ENCODE measurements at regions not wholly inside any gene's neighbourhood (a gene's known extent, or its start where the extent isn't known, plus 50 kb on each side); places are given as distances from the start of the nearest gene placed in this dataset.

GRCh38 chr4:160009656-160010493 lies 907.0 kb downstream of the RAPGEF2 start:
- DNase-seq, result no peak
- Histone ChIP-seq H3K4me3 (ENCODE audit: low read length) (no peak overlapping the region), H3K27me3 (ENCODE audit: control insufficient read depth, insufficient read depth, low read length) (no peaks in the 10 kb centered on the region), H3K4me1 (ENCODE audit: control insufficient read depth, insufficient read depth, low read length) (no peaks in the 10 kb centered on the region), H3K9me3 (ENCODE audit: control insufficient read depth, low read depth, low read length) (no peaks in the 10 kb centered on the region), H3K27ac (ENCODE audit: low read length) (no peak overlapping the region), H3K36me3 (ENCODE audit: control insufficient read depth, insufficient read depth, low read length) (no peaks in the 10 kb centered on the region)
- no CpG with 5 or more reads among the region's 1 CpG for WGBS (ENCODE audit: insufficient coverage, low lambda C conversion rate)

DNA sequence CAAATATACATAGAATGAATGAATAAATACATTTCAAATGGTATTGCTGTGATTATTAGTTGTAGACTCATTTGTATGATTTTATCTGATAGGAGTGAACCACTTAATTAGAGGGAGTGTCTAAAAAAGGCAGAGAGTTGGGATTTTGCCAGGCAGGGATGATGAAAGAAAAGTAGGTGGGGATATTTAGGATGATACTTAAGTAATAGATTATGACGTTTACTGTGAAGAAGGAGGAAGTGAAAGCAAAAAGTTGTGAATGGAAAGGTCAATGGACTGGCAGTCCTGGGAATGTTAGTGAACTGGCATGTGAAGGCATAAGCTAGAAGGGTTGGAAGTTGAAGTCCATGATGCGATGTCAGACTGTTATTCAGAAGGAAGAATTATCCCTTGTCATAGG lies 917.1 kb downstream of the RAPGEF2 start:
- Histone ChIP-seq H3K36me3 (ENCODE audit: control insufficient read depth, insufficient read depth, low read length) (no peaks in the 10 kb centered on the region), H3K4me3 (ENCODE audit: low read length) (no peak overlapping the region), H3K4me1 (ENCODE audit: control insufficient read depth, insufficient read depth, low read length) (no peaks in the 10 kb centered on the region), H3K9me3 (ENCODE audit: control insufficient read depth, low read depth, low read length) (no peaks in the 10 kb centered on the region), H3K27ac (ENCODE audit: low read length) (no peak overlapping the region), H3K27me3 (ENCODE audit: control insufficient read depth, insufficient read depth, low read length) (no peaks in the 10 kb centered on the region)
- WGBS (ENCODE audit: insufficient coverage, low lambda C conversion rate), result 83% methylated on average over 2 of the region's 2 CpGs
- no peak for DNase-seq

GRCh38 chr4:160020804-160021203 lies 917.9 kb downstream of the RAPGEF2 start:
- DNase-seq, result no peak
- Histone ChIP-seq H3K4me1 (ENCODE audit: control insufficient read depth, insufficient read depth, low read length) (no peaks in the 10 kb centered on the region), H3K4me3 (ENCODE audit: low read length) (no peak overlapping the region), H3K27me3 (ENCODE audit: control insufficient read depth, insufficient read depth, low read length) (no peaks in the 10 kb centered on the region), H3K36me3 (ENCODE audit: control insufficient read depth, insufficient read depth, low read length) (no peaks in the 10 kb centered on the region), H3K9me3 (ENCODE audit: control insufficient read depth, low read depth, low read length) (no peaks in the 10 kb centered on the region), H3K27ac (ENCODE audit: low read length) (no peak overlapping the region)
- 95% methylated on average over 3 of the region's 3 CpGs for WGBS (ENCODE audit: insufficient coverage, low lambda C conversion rate)

- DNase-seq, result no peak
- H3K27me3 ChIP-seq (ENCODE audit: control insufficient read depth, insufficient read depth, low read length), result no peaks in the 10 kb centered on the region
- no CpG with 5 or more reads among the region's 1 CpG for WGBS (ENCODE audit: insufficient coverage, low lambda C conversion rate)
- H3K36me3 ChIP-seq (ENCODE audit: control insufficient read depth, insufficient read depth, low read length), result no peaks in the 10 kb centered on the region
- no peak overlapping the region for H3K27ac ChIP-seq (ENCODE audit: low read length)
- H3K4me3 ChIP-seq (ENCODE audit: low read length), result no peak overlapping the region
- H3K9me3 ChIP-seq (ENCODE audit: control insufficient read depth, low read depth, low read length), result no peaks in the 10 kb centered on the region
- H3K4me1 ChIP-seq (ENCODE audit: control insufficient read depth, insufficient read depth, low read length), result no peaks in the 10 kb centered on the region
These were observed 919.0 kb downstream of the RAPGEF2 start for GRCh38 chr4:160021870-160022269.

DNA sequence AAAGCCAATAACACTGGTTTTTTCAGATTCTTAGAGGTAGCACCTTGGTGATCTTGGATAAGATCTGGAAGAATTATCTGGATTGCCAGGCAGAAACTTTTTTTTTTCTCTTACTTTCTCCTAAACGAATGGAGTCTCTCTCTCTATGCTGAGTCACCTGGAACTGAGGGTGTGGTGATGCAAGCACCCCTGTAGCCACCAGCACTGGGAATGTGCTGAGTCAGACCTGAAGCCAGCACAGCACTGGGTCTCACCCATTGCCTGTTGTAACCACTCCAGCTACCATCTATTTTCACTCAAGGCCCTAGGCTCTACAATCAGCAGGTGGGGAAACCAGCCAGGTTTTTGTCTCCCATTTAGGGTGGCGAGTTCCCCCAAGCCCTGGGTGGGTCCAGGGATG lies 923.8 kb downstream of the RAPGEF2 start:
- H3K27ac ChIP-seq (ENCODE audit: low read length), result no peak overlapping the region
- DNase-seq, result peak; percentile 1 to 3
- H3K27me3 ChIP-seq (ENCODE audit: control insufficient read depth, insufficient read depth, low read length), result no peaks in the 10 kb centered on the region
- H3K4me1 ChIP-seq (ENCODE audit: control insufficient read depth, insufficient read depth, low read length), result no peaks in the 10 kb centered on the region
- no peaks in the 10 kb centered on the region for H3K9me3 ChIP-seq (ENCODE audit: control insufficient read depth, low read depth, low read length)
- H3K4me3 ChIP-seq (ENCODE audit: low read length), result no peak overlapping the region
- no peaks in the 10 kb centered on the region for H3K36me3 ChIP-seq (ENCODE audit: control insufficient read depth, insufficient read depth, low read length)
- no CpG with 5 or more reads among the region's 2 CpGs for WGBS (ENCODE audit: insufficient coverage, low lambda C conversion rate)

- Histone ChIP-seq H3K27me3 (ENCODE audit: control insufficient read depth, insufficient read depth, low read length) (no peaks in the 10 kb centered on the region), H3K27ac (ENCODE audit: low read length) (no peak overlapping the region)
- no peak for DNase-seq
These were observed 931.6 kb downstream of the RAPGEF2 start for GRCh38 chr4:160034501-160034900.

DNA sequence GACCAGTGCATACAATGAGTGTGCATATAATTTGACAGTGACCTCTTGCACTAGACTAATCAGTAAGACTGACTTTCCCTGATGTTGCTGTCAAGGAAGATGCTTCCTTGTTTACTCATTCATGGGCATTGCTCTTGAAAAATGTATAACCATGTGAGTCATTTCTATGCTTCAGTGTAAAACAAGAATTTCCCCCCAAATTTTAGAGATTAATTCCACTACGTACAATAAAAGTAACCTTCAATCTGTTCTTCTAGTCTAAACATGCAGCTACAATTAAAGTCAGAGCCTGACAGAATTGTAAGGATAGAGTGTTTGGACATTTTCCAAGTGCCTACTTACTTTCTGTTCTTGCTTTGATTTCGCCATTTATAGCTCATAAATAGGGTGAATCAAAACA lies 935.7 kb downstream of the RAPGEF2 start:
- Histone ChIP-seq H3K4me1 (ENCODE audit: control insufficient read depth, insufficient read depth, low read length) (no peaks in the 10 kb centered on the region), H3K4me3 (ENCODE audit: low read length) (no peak overlapping the region), H3K27ac (ENCODE audit: low read length) (no peak overlapping the region), H3K9me3 (ENCODE audit: control insufficient read depth, low read depth, low read length) (no peaks in the 10 kb centered on the region), H3K27me3 (ENCODE audit: control insufficient read depth, insufficient read depth, low read length) (no peaks in the 10 kb centered on the region), H3K36me3 (ENCODE audit: control insufficient read depth, insufficient read depth, low read length) (no peaks in the 10 kb centered on the region)
- DNase-seq, result no peak
- 67% methylated on average over 1 of the region's 2 CpGs for WGBS (ENCODE audit: insufficient coverage, low lambda C conversion rate)

More at GRCh38 chr4:160034501-160034900, 931.6 kb downstream of the RAPGEF2 start:
- Histone ChIP-seq H3K9me3 (ENCODE audit: control insufficient read depth, low read depth, low read length) (no peaks in the 10 kb centered on the region), H3K4me1 (ENCODE audit: control insufficient read depth, insufficient read depth, low read length) (no peaks in the 10 kb centered on the region), H3K36me3 (ENCODE audit: control insufficient read depth, insufficient read depth, low read length) (no peaks in the 10 kb centered on the region), H3K4me3 (ENCODE audit: low read length) (no peak overlapping the region)

- DNase-seq, result no peak
- H3K27ac ChIP-seq (ENCODE audit: low read length), result no peak overlapping the region
- peaks cover 3% of the 10 kb centered on the region for H3K9me3 ChIP-seq (ENCODE audit: control insufficient read depth, low read depth, low read length)
- no peaks in the 10 kb centered on the region for H3K36me3 ChIP-seq (ENCODE audit: control insufficient read depth, insufficient read depth, low read length)
- H3K27me3 ChIP-seq (ENCODE audit: control insufficient read depth, insufficient read depth, low read length), result no peaks in the 10 kb centered on the region
- no CpG with 5 or more reads among the region's 2 CpGs for WGBS (ENCODE audit: insufficient coverage, low lambda C conversion rate)
- no peak overlapping the region for H3K4me3 ChIP-seq (ENCODE audit: low read length)
- no peaks in the 10 kb centered on the region for H3K4me1 ChIP-seq (ENCODE audit: control insufficient read depth, insufficient read depth, low read length)
These were observed 941.8 kb downstream of the RAPGEF2 start for GRCh38 chr4:160044693-160045092.

DNA sequence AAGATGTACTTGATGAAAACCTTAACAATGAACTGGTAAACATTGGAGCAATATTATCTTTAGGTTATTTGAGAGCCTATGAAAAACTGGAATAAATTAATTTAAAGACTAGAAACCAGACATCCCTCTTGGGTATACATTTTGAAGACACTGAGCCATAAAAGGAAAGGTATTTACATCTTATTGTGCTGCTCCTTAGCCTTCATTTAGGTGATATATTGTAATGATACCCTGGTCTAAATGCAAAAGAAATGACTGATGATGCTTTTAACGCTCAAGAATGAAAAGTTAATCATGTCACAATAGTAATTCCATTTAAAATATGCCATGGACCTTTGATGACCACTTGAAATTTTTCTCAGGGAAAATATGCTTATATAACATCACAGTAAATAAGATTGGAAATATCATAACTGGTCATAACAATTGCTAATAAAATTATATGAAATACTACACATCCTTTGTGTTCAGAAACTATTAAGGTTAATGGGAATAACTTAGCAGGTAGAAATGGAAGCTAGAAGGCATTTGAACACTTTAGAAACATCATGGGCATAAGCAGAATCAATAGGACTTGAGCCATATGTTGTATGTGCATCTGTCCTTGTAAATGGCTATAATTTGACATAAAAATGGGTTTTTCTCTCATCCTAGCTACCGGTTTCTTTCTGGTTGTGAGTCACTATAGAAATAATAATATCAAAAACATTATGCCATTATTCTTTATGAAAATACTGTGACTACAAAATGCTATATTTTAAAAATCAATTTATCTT lies 979.7 kb downstream of the RAPGEF2 start:
- Histone ChIP-seq H3K36me3 (ENCODE audit: control insufficient read depth, insufficient read depth, low read length) (no peaks in the 10 kb centered on the region), H3K27ac (ENCODE audit: low read length) (no peak overlapping the region), H3K4me3 (ENCODE audit: low read length) (no peak overlapping the region), H3K4me1 (ENCODE audit: control insufficient read depth, insufficient read depth, low read length) (no peaks in the 10 kb centered on the region), H3K27me3 (ENCODE audit: control insufficient read depth, insufficient read depth, low read length) (no peaks in the 10 kb centered on the region), H3K9me3 (ENCODE audit: control insufficient read depth, low read depth, low read length) (no peaks in the 10 kb centered on the region)
- no peak for DNase-seq
- no CpG with 5 or more reads among the region's 2 CpGs for WGBS (ENCODE audit: insufficient coverage, low lambda C conversion rate)

DNA sequence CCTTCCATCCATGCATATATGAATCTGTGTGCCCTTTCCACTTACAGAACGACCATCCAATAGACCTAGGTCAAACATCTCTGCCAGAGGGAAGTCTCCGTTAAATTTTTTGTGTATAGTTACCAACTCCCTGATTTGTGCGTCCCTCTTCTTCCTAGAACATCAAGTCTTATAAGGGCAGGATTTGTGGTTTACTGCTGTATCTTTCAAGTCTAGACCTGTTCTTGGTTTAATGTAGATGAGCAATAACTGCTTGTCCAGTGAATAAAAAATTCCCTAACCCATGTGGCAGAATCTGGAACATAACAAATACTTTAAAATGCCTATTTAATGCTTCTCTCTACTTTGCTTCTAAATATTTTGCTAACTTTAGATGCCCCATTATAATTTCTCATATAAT lies 988.8 kb downstream of the RAPGEF2 start:
- WGBS (ENCODE audit: insufficient coverage, low lambda C conversion rate), result 100% methylated on average over 1 of the region's 3 CpGs
- no peak overlapping the region for H3K27ac ChIP-seq (ENCODE audit: low read length)
- no peaks in the 10 kb centered on the region for H3K4me1 ChIP-seq (ENCODE audit: control insufficient read depth, insufficient read depth, low read length)
- H3K4me3 ChIP-seq (ENCODE audit: low read length), result no peak overlapping the region
- no peaks in the 10 kb centered on the region for H3K36me3 ChIP-seq (ENCODE audit: control insufficient read depth, insufficient read depth, low read length)
- H3K27me3 ChIP-seq (ENCODE audit: control insufficient read depth, insufficient read depth, low read length), result no peaks in the 10 kb centered on the region
- H3K9me3 ChIP-seq (ENCODE audit: control insufficient read depth, low read depth, low read length), result no peaks in the 10 kb centered on the region
- no peak for DNase-seq
